Caki2 (cell line): ENCODE measurements at regions not wholly inside any gene's neighbourhood (a gene's known extent, or its start where the extent isn't known, plus 50 kb on each side); places are given as distances from the start of the nearest gene placed in this dataset.
"Not testable (repeated sequence)": the region's sequence is repeated elsewhere in the genome, so short reads cannot be mapped to it uniquely, and the experiment has no call there.

ENCODE experiments used
- DNase-seq: peaks from one replicate; pipeline ENCODE4 v3.0.0-alpha.2; 2015; ENCODE audit warnings: low read depth
- in situ Hi-C: cut with HindIII; loops from 2 replicates; pipeline ENCODE4 v1.10.0; 2016; ENCODE audit warnings: low sequenced_read_pairs, low pct_unique_long_range_greater_than_20kb, mixed read lengths

DNA sequence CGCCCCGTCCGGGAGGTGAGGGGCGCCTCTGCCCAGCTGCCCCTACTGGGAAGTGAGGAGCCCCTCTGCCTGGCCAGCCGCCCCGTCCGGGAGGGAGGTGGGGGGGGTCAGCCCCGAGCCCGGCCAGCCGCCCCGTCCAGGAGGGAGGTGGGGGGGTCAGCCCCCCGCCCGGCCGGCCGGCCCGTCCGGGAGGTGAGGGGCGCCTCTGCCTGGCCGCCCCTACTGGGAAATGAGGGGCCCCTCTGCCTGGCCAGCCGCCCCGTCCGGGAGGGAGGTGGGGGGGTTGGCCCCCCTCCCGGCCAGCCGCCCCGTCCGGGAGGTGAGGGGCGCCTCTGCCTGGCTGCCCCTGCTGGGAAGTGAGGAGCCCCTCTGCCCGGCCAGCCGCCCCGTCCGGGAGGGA lies 57.2 kb upstream of the ZNF746 start:
- in situ Hi-C loops, DNase-seq: not testable (repeated sequence)

DNA sequence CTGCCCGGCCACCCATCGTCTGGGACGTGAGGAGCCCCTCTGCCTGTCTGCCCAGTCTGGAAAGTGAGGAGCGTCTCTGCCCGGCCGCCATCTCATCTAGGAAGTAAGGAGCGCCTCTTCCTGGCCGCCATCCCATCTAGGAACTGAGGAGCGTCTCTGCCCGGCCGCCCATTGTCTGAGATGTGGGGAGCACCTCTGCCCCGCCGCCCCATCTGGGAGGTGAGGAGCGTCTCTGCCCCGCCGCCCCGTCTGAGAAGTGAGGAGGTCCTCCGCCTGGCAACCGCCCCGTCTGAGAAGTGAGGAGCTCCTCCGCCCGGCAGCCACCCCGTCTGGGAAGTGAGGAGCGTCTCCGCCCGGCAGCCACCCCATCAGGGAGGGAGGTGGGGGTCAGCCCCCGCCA lies 56.4 kb upstream of the ZNF746 start:
- in situ Hi-C loops, DNase-seq: not testable (repeated sequence)

DNA sequence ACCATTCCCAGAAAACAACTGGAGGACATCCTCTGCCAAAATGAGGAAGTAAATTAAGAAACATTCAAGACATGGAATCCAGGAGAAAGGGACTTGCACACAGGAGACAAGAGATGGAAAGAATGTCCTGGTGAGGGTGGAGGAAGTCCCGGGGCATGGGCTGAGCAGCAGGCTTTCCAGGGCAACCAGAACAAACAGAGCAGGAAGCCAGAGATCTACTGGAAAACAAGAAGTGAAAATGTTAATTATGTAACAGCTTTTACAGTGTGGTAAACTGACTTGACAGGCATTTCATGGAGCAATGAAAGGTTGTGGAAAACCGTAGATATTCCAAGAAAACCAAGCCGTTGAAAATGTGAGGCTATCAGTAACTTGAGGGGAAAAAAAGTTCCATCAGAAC lies 55.2 kb upstream of the ZNF746 start:
- in situ Hi-C loops = no loop called here
- no peak for DNase-seq
